ENCODE measurements at regions not wholly inside any gene's neighbourhood (a gene's known extent, or its start where the extent isn't known, plus 50 kb on each side); places are given as distances from the start of the nearest gene placed in this dataset.

GRCh38 chr11:112751329-112751728 lies 209.9 kb upstream of the NCAM1 start:
- Histone ChIP-seq H3K27me3 (ENCODE audit: control insufficient read depth in 2 of 2, insufficient read depth in 2 of 2, low read length in 2 of 2) (no peaks in the 10 kb centered on the region), H2AFZ (ENCODE audit: insufficient read depth, low read depth, low read length, poor library complexity, severe bottlenecking) (no peak overlapping the region), H4K20me1 (ENCODE audit: insufficient read depth, low read length) (no peaks in the 10 kb centered on the region), H3K4me3 (replicated peaks in 1 of 3; ENCODE audit: low read depth in 2 of 3, low read length in 3 of 3) (no peak overlapping the region), H3K9ac (ENCODE audit: insufficient read depth, low read length, poor library complexity, severe bottlenecking) (no peak overlapping the region), H3K36me3 (replicated peaks in 1 of 2; ENCODE audit: control insufficient read depth in 1 of 2, insufficient read depth in 2 of 2, low read length in 2 of 2) (no peaks in the 10 kb centered on the region), H3K4me1 (ENCODE audit: control insufficient read depth in 1 of 2, insufficient read depth in 2 of 2, low read length in 2 of 2) (no peaks in the 10 kb centered on the region), H3K9me3 (replicated peaks in 1 of 2; ENCODE audit: control insufficient read depth in 1 of 2, insufficient read depth in 1 of 2, low read length in 2 of 2) (no peaks in the 10 kb centered on the region), H3K27ac (ENCODE audit: low read depth in 1 of 2, low read length in 2 of 2) (no peak overlapping the region), H3K4me2 (replicated peaks; ENCODE audit: extremely low read depth, low read length, poor library complexity, severe bottlenecking) (no peak overlapping the region), H3K79me2 (ENCODE audit: insufficient read depth, low read length) (no peaks in the 10 kb centered on the region)
- intact Hi-C loops (cut with micrococcal nuclease) = no loop called here
- WGBS (ENCODE audit: insufficient coverage) = 87% methylated on average over 4 of the region's 4 CpGs
- H3K9me3 Mint-ChIP-seq = peaks cover 0 to 3% (median 0%) of the 10 kb centered on the region in 7 donors
- TF ChIP-seq CTCF (IDR thresholded peaks at IDR 0.05) = no peak
- H3K27ac Mint-ChIP-seq = no peak overlapping the region
- H3K27me3 Mint-ChIP-seq (ENCODE audit: low read depth in 3 of 3) = peaks cover 5 to 11% (median 5%) of the 10 kb centered on the region in 3 donors
- DNase-seq = no peak
- no peak overlapping the region for H3K4me3 Mint-ChIP-seq
- no peaks in the 10 kb centered on the region for H3K4me1 Mint-ChIP-seq
- no peaks in the 10 kb centered on the region for H3K36me3 Mint-ChIP-seq

GRCh38 chr11:112751772-112752171 lies 209.4 kb upstream of the NCAM1 start:
- H3K4me3 Mint-ChIP-seq = no peak overlapping the region
- 94% methylated on average over 2 of the region's 2 CpGs for WGBS (ENCODE audit: insufficient coverage)
- intact Hi-C loops (cut with micrococcal nuclease) = no loop called here
- no peak for DNase-seq
- Histone ChIP-seq H3K4me1 (ENCODE audit: control insufficient read depth in 1 of 2, insufficient read depth in 2 of 2, low read length in 2 of 2) (no peaks in the 10 kb centered on the region), H3K4me2 (replicated peaks; ENCODE audit: extremely low read depth, low read length, poor library complexity, severe bottlenecking) (no peak overlapping the region), H3K27ac (ENCODE audit: low read depth in 1 of 2, low read length in 2 of 2) (no peak overlapping the region), H3K9ac (ENCODE audit: insufficient read depth, low read length, poor library complexity, severe bottlenecking) (no peak overlapping the region), H2AFZ (ENCODE audit: insufficient read depth, low read depth, low read length, poor library complexity, severe bottlenecking) (no peak overlapping the region), H3K79me2 (ENCODE audit: insufficient read depth, low read length) (no peaks in the 10 kb centered on the region), H3K4me3 (replicated peaks in 1 of 3; ENCODE audit: low read depth in 2 of 3, low read length in 3 of 3) (no peak overlapping the region), H3K36me3 (replicated peaks in 1 of 2; ENCODE audit: control insufficient read depth in 1 of 2, insufficient read depth in 2 of 2, low read length in 2 of 2) (no peaks in the 10 kb centered on the region), H4K20me1 (ENCODE audit: insufficient read depth, low read length) (no peaks in the 10 kb centered on the region), H3K9me3 (replicated peaks in 1 of 2; ENCODE audit: control insufficient read depth in 1 of 2, insufficient read depth in 1 of 2, low read length in 2 of 2) (no peaks in the 10 kb centered on the region), H3K27me3 (ENCODE audit: control insufficient read depth in 2 of 2, insufficient read depth in 2 of 2, low read length in 2 of 2) (no peaks in the 10 kb centered on the region)
- no peaks in the 10 kb centered on the region for H3K36me3 Mint-ChIP-seq
- no peak for TF ChIP-seq CTCF (IDR thresholded peaks at IDR 0.05)
- H3K4me1 Mint-ChIP-seq = no peaks in the 10 kb centered on the region
- peaks cover 5 to 8% (median 5%) of the 10 kb centered on the region in 3 donors for H3K27me3 Mint-ChIP-seq (ENCODE audit: low read depth in 3 of 3)
- peaks cover 0 to 1% (median 0%) of the 10 kb centered on the region in 7 donors for H3K9me3 Mint-ChIP-seq
- peak overlapping the region in 1 of 7 donors; percentile 21 for H3K27ac Mint-ChIP-seq
